ENCODE measurements at regions not wholly inside any gene's neighbourhood (a gene's known extent, or its start where the extent isn't known, plus 50 kb on each side); places are given as distances from the start of the nearest gene placed in this dataset.

GRCh38 chr20:48196486-48196885, 411.2 kb upstream of the SULF2 start:
- TF ChIP-seq CTCF (IDR thresholded peaks at IDR 0.05; ENCODE audit: low read depth, low read length): no peak
- H3K27me3 ChIP-seq (ENCODE audit: insufficient read depth, low read depth, severe bottlenecking): no peaks in the 10 kb centered on the region
- H3K4me3 ChIP-seq (ENCODE audit: low read depth, low read length): no peak overlapping the region
- H3K27ac ChIP-seq: peak overlapping the region; percentile 53
- DNase-seq: peak; percentile 77
- H3K9me3 ChIP-seq (ENCODE audit: severe bottlenecking): no peaks in the 10 kb centered on the region
- no peaks in the 10 kb centered on the region for H3K36me3 ChIP-seq

- Histone ChIP-seq H3K36me3 (no peaks in the 10 kb centered on the region), H3K27me3 (ENCODE audit: insufficient read depth, low read depth, severe bottlenecking) (no peaks in the 10 kb centered on the region), H3K4me3 (ENCODE audit: low read depth, low read length) (no peak overlapping the region), H3K27ac (peak overlapping the region; percentile 53), H3K9me3 (ENCODE audit: severe bottlenecking) (no peaks in the 10 kb centered on the region)
- DNase-seq: peak; percentile 63
- TF ChIP-seq CTCF (IDR thresholded peaks at IDR 0.05; ENCODE audit: low read depth, low read length): no peak
Observed at GRCh38 chr20:48196001-48196400, 410.7 kb upstream of the SULF2 start.

GRCh38 chr20:48195121-48195870, 410.0 kb upstream of the SULF2 start:
- DNase-seq: no peak
- Histone ChIP-seq H3K27ac (peak overlapping the region; percentile 53; the same call in 1 of the 2 replicates), H3K27me3 (ENCODE audit: insufficient read depth, low read depth, severe bottlenecking) (no peaks in the 10 kb centered on the region), H3K4me3 (ENCODE audit: low read depth, low read length) (no peak overlapping the region), H3K36me3 (no peaks in the 10 kb centered on the region), H3K9me3 (ENCODE audit: severe bottlenecking) (no peaks in the 10 kb centered on the region)
- TF ChIP-seq CTCF (IDR thresholded peaks at IDR 0.05; ENCODE audit: low read depth, low read length): no peak

- Histone ChIP-seq H3K36me3 (no peaks in the 10 kb centered on the region), H3K27ac (no peak overlapping the region), H3K4me3 (ENCODE audit: low read depth, low read length) (no peak overlapping the region), H3K27me3 (ENCODE audit: insufficient read depth, low read depth, severe bottlenecking) (no peaks in the 10 kb centered on the region), H3K9me3 (ENCODE audit: severe bottlenecking) (no peaks in the 10 kb centered on the region)
- no peak for DNase-seq
- no peak for TF ChIP-seq CTCF (IDR thresholded peaks at IDR 0.05; ENCODE audit: low read depth, low read length)
Observed at GRCh38 chr20:48194583-48194982, 409.3 kb upstream of the SULF2 start.

GRCh38 chr20:48193627-48194425, 408.5 kb upstream of the SULF2 start:
- H3K4me3 ChIP-seq (ENCODE audit: low read depth, low read length): no peak overlapping the region
- H3K36me3 ChIP-seq: no peaks in the 10 kb centered on the region
- no peak for TF ChIP-seq CTCF (IDR thresholded peaks at IDR 0.05; ENCODE audit: low read depth, low read length)
- no peaks in the 10 kb centered on the region for H3K9me3 ChIP-seq (ENCODE audit: severe bottlenecking)
- H3K27me3 ChIP-seq (ENCODE audit: insufficient read depth, low read depth, severe bottlenecking): no peaks in the 10 kb centered on the region
- H3K27ac ChIP-seq: no peak overlapping the region
- DNase-seq: no peak

Measured in WERI-Rb-1 (cell line).